ENCODE measurements at regions not wholly inside any gene's neighbourhood (a gene's known extent, or its start where the extent isn't known, plus 50 kb on each side); places are given as distances from the start of the nearest gene placed in this dataset.

- no peak for FAIRE-seq
These were observed 380.9 kb downstream of the SOX9 start for GRCh38 chr17:72501404-72502370.

GRCh38 chr17:72502371-72503341, 381.8 kb downstream of the SOX9 start:
- no peak for TF ChIP-seq CTCF (IDR thresholded peaks at IDR 0.05; ENCODE audit: insufficient read depth, missing control alignments)
- DNase-seq (ENCODE audit: insufficient read length, low spot score), result no peak
- no peak for FAIRE-seq

More at GRCh38 chr17:72501404-72502370, 380.9 kb downstream of the SOX9 start:
- no peak for TF ChIP-seq CTCF (IDR thresholded peaks at IDR 0.05; ENCODE audit: insufficient read depth, missing control alignments)
- DNase-seq (ENCODE audit: insufficient read length, low spot score), result no peak

- no peak for FAIRE-seq
- no peak for TF ChIP-seq CTCF (IDR thresholded peaks at IDR 0.05; ENCODE audit: insufficient read depth, missing control alignments)
These were observed 382.7 kb downstream of the SOX9 start for GRCh38 chr17:72503556-72503955.

GRCh38 chr17:72504783-72505182, 384.0 kb downstream of the SOX9 start:
- DNase-seq (ENCODE audit: insufficient read length, low spot score) (no peak), FAIRE-seq (no peak)
- no peak for TF ChIP-seq CTCF (IDR thresholded peaks at IDR 0.05; ENCODE audit: insufficient read depth, missing control alignments)

More at GRCh38 chr17:72503556-72503955, 382.7 kb downstream of the SOX9 start:
- no peak for DNase-seq (ENCODE audit: insufficient read length, low spot score)

GRCh38 chr17:72506773-72507172, 386.0 kb downstream of the SOX9 start:
- DNase-seq (ENCODE audit: insufficient read length, low spot score) (no peak), FAIRE-seq (no peak)
- no peak for TF ChIP-seq CTCF (IDR thresholded peaks at IDR 0.05; ENCODE audit: insufficient read depth, missing control alignments)

- no peak for FAIRE-seq
- DNase-seq (ENCODE audit: insufficient read length, low spot score), result no peak
- TF ChIP-seq CTCF (IDR thresholded peaks at IDR 0.05; ENCODE audit: insufficient read depth, missing control alignments), result no peak
These were observed 386.6 kb downstream of the SOX9 start for GRCh38 chr17:72507370-72507769.
